Left lung (tissue), 4 donors: ENCODE measurements at regions not wholly inside any gene's neighbourhood (a gene's known extent, or its start where the extent isn't known, plus 50 kb on each side); places are given as distances from the start of the nearest gene placed in this dataset.

Experiments
- ATAC-seq: fragments of 200-7000 bp; cut with Tn5 transposase; one replicate; pipeline ENCODE4 v1.9.1; 2020; ENCODE audit warnings: moderate library complexity
- DNase-seq, 4 donors: peaks; one replicate each; pipeline ENCODE4 v3.0.0-alpha.2; 2013 to 2020
- H3K27ac ChIP-seq, 2 donors: fragments of 200-600 bp; sonication (generic) in 1 of 2; one replicate each; pipeline versions ENCODE4 v1.5.0 to v1.8.0; 2020 to 2021
- H3K27me3 ChIP-seq, 2 donors: fragments of 200-600 bp; sonication (generic) in 1 of 2; one replicate each; pipeline versions ENCODE4 v1.5.0 to v1.8.0; 2020 to 2021
- H3K36me3 ChIP-seq, 2 donors: fragments of 200-600 bp; sonication (generic) in 1 of 2; one replicate each; pipeline versions ENCODE4 v1.5.0 to v1.8.0; 2020 to 2021
- H3K4me1 ChIP-seq, 2 donors: fragments of 200-600 bp; one replicate each; pipeline ENCODE4 v1.8.0; 2021
- H3K4me3 ChIP-seq, 2 donors: fragments of 200-600 bp; sonication (generic) in 1 of 2; one replicate each; pipeline versions ENCODE4 v1.5.0 to v1.8.0; 2020 to 2021; ENCODE audit warnings: mild to moderate bottlenecking in 1 of 2
- H3K9me3 ChIP-seq, 2 donors: fragments of 200-600 bp; sonication (generic) in 1 of 2; one replicate each; pipeline versions ENCODE4 v1.5.0 to v1.8.0; 2020 to 2021
- CTCF ChIP-seq, 2 donors: fragments of 200-600 bp; sonication (generic) in 1 of 2; IDR thresholded peaks; one replicate each; pipeline versions ENCODE4 v1.5.0 to v1.8.0; 2021; ENCODE audit warnings: antibody characterized with exemption in 2 of 2
- intact Hi-C, 2 donors: fragments of 100-400 bp; cut with DNase I; formaldehyde crosslinking; loops; one replicate each; pipeline versions ENCODE4 v1.11.2 to v1.14.2; 2022
- donor health status: DM: no; HTN: yes; CAD: no.
- donor health status: DM: no; HTN: no; CAD: no.

GRCh38 chr15:62953021-62953420 lies 89.5 kb upstream of the TPM1 start:
- Histone ChIP-seq H3K4me3 (no peak overlapping the region), H3K27ac (no peak overlapping the region), H3K36me3 (no peaks in the 10 kb centered on the region), H3K9me3 (no peaks in the 10 kb centered on the region), H3K4me1 (no peaks in the 10 kb centered on the region), H3K27me3 (peaks cover 7 to 43% of the 10 kb centered on the region in 2 donors)
- DNase-seq = no peak
- no peak for ATAC-seq
- intact Hi-C loops = no loop called here
- no peak for TF ChIP-seq CTCF (IDR thresholded peaks at IDR 0.05)

GRCh38 chr15:62953496-62954045 lies 89.0 kb upstream of the TPM1 start:
- H3K27ac ChIP-seq = no peak overlapping the region
- intact Hi-C loops = no loop called here
- no peaks in the 10 kb centered on the region for H3K36me3 ChIP-seq
- TF ChIP-seq CTCF (IDR thresholded peaks at IDR 0.05) = no peak
- H3K9me3 ChIP-seq = no peaks in the 10 kb centered on the region
- no peak for DNase-seq
- ATAC-seq = no peak
- H3K4me1 ChIP-seq = no peaks in the 10 kb centered on the region
- peaks cover 7 to 43% of the 10 kb centered on the region in 2 donors for H3K27me3 ChIP-seq
- H3K4me3 ChIP-seq = no peak overlapping the region

- H3K9me3 ChIP-seq = no peaks in the 10 kb centered on the region
- no peak overlapping the region for H3K27ac ChIP-seq
- H3K4me3 ChIP-seq = no peak overlapping the region
- no peak for DNase-seq
- H3K27me3 ChIP-seq = peaks cover 7 to 21% of the 10 kb centered on the region in 2 donors
- H3K4me1 ChIP-seq = no peaks in the 10 kb centered on the region
- intact Hi-C loops = no loop called here
- no peak for TF ChIP-seq CTCF (IDR thresholded peaks at IDR 0.05)
- no peak for ATAC-seq
- no peaks in the 10 kb centered on the region for H3K36me3 ChIP-seq
Observed at GRCh38 chr15:62957130-62957529, 85.4 kb upstream of the TPM1 start.

GRCh38 chr15:62958528-62959363 lies 83.8 kb upstream of the TPM1 start:
- Histone ChIP-seq H3K4me1 (no peaks in the 10 kb centered on the region), H3K9me3 (no peaks in the 10 kb centered on the region), H3K36me3 (no peaks in the 10 kb centered on the region), H3K27me3 (peaks cover 0 to 5% of the 10 kb centered on the region in 2 donors), H3K27ac (no peak overlapping the region), H3K4me3 (no peak overlapping the region)
- DNase-seq = no peak
- intact Hi-C loops = no loop called here
- TF ChIP-seq CTCF (IDR thresholded peaks at IDR 0.05) = no peak
- ATAC-seq = no peak

- no peak for ATAC-seq
Observed at GRCh38 chr15:62961134-62961533, 81.4 kb upstream of the TPM1 start.

More at GRCh38 chr15:62961134-62961533, 81.4 kb upstream of the TPM1 start:
- H3K4me3 ChIP-seq = no peak overlapping the region
- no peak overlapping the region for H3K27ac ChIP-seq
- no peaks in the 10 kb centered on the region for H3K27me3 ChIP-seq
- no peak for DNase-seq
- no peaks in the 10 kb centered on the region for H3K9me3 ChIP-seq
- intact Hi-C loops = no loop called here
- no peaks in the 10 kb centered on the region for H3K36me3 ChIP-seq
- no peaks in the 10 kb centered on the region for H3K4me1 ChIP-seq
- no peak for TF ChIP-seq CTCF (IDR thresholded peaks at IDR 0.05)
